Parathyroid adenoma (tissue), 2 donors: ENCODE measurements at regions not wholly inside any gene's neighbourhood (a gene's known extent, or its start where the extent isn't known, plus 50 kb on each side); places are given as distances from the start of the nearest gene placed in this dataset.

Source experiments
- H2AFZ ChIP-seq: fragments of 300-600 bp; sonication (generic); one replicate; pipeline ENCODE4 v1.7.0; 2017; ENCODE audit warnings: antibody characterized with exemption, mild to moderate bottlenecking
- H3K27ac ChIP-seq: fragments of 300-600 bp; sonication (generic); one replicate; pipeline ENCODE4 v1.7.0; 2017
- H3K27me3 ChIP-seq: fragments of 300-600 bp; sonication (generic); one replicate; pipeline ENCODE4 v1.7.0; 2017; ENCODE audit warnings: low read length; ENCODE audit not compliant: control insufficient read depth, insufficient read depth
- H3K36me3 ChIP-seq: fragments of 300-600 bp; sonication (generic); one replicate; pipeline ENCODE4 v1.7.0; 2017; ENCODE audit warnings: low read length; ENCODE audit not compliant: control insufficient read depth, insufficient read depth
- H3K4me1 ChIP-seq: fragments of 300-600 bp; sonication (generic); one replicate; pipeline ENCODE4 v1.7.0; 2017; ENCODE audit warnings: control low read depth
- H3K4me2 ChIP-seq: fragments of 300-600 bp; sonication (generic); one replicate; pipeline ENCODE4 v1.7.0; 2017; ENCODE audit warnings: low read length
- H3K4me3 ChIP-seq: fragments of 300-600 bp; sonication (generic); one replicate; pipeline ENCODE4 v1.7.0; 2017; ENCODE audit warnings: low read depth, low read length
- H3K79me2 ChIP-seq: fragments of 300-600 bp; sonication (generic); one replicate; pipeline ENCODE4 v1.7.0; 2017; ENCODE audit warnings: control low read depth
- H3K9ac ChIP-seq: fragments of 300-600 bp; sonication (generic); one replicate; pipeline ENCODE4 v1.7.0; 2017; ENCODE audit warnings: mild to moderate bottlenecking
- H3K9me3 ChIP-seq: fragments of 300-600 bp; sonication (generic); one replicate; pipeline ENCODE4 v1.7.0; 2017; ENCODE audit warnings: low read length; ENCODE audit not compliant: control insufficient read depth
- TF ChIP-seq, protein P1 (sequence below): fragments of 300-600 bp; sonication (generic); IDR thresholded peaks from one replicate; pipeline ENCODE4 v1.7.0; 2017; ENCODE audit warnings: antibody characterized with exemption, mild to moderate bottlenecking
- donor health status: primary hyperparathyroidism.

GRCh38 chr22:49028111-49028510 is 799.6 kb downstream of the BRD1 start:
- TF ChIP-seq, protein P1, sequence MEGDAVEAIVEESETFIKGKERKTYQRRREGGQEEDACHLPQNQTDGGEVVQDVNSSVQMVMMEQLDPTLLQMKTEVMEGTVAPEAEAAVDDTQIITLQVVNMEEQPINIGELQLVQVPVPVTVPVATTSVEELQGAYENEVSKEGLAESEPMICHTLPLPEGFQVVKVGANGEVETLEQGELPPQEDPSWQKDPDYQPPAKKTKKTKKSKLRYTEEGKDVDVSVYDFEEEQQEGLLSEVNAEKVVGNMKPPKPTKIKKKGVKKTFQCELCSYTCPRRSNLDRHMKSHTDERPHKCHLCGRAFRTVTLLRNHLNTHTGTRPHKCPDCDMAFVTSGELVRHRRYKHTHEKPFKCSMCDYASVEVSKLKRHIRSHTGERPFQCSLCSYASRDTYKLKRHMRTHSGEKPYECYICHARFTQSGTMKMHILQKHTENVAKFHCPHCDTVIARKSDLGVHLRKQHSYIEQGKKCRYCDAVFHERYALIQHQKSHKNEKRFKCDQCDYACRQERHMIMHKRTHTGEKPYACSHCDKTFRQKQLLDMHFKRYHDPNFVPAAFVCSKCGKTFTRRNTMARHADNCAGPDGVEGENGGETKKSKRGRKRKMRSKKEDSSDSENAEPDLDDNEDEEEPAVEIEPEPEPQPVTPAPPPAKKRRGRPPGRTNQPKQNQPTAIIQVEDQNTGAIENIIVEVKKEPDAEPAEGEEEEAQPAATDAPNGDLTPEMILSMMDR: no peak
- H3K27me3 ChIP-seq: no peaks in the 10 kb centered on the region
- H3K4me3 ChIP-seq: no peak overlapping the region
- no peaks in the 10 kb centered on the region for H3K4me1 ChIP-seq
- no peaks in the 10 kb centered on the region for H3K36me3 ChIP-seq
- H3K79me2 ChIP-seq: no peaks in the 10 kb centered on the region
- H2AFZ ChIP-seq: no peak overlapping the region
- H3K9me3 ChIP-seq: no peaks in the 10 kb centered on the region
- H3K4me2 ChIP-seq: no peak overlapping the region
- no peak overlapping the region for H3K27ac ChIP-seq
- H3K9ac ChIP-seq: no peak overlapping the region

GRCh38 chr22:49027368-49027670 is 800.4 kb downstream of the BRD1 start:
- Histone ChIP-seq H3K27me3 (no peaks in the 10 kb centered on the region), H3K4me1 (no peaks in the 10 kb centered on the region), H2AFZ (no peak overlapping the region), H3K4me3 (no peak overlapping the region), H3K4me2 (no peak overlapping the region), H3K27ac (no peak overlapping the region), H3K9ac (no peak overlapping the region), H3K79me2 (no peaks in the 10 kb centered on the region), H3K9me3 (no peaks in the 10 kb centered on the region), H3K36me3 (no peaks in the 10 kb centered on the region)
- TF ChIP-seq, protein P1: no peak

GRCh38 chr22:49026494-49027367 is 800.9 kb downstream of the BRD1 start:
- Histone ChIP-seq H3K9ac (no peak overlapping the region), H3K4me1 (no peaks in the 10 kb centered on the region), H3K79me2 (no peaks in the 10 kb centered on the region), H3K36me3 (no peaks in the 10 kb centered on the region), H3K27ac (no peak overlapping the region), H3K9me3 (no peaks in the 10 kb centered on the region), H2AFZ (no peak overlapping the region), H3K27me3 (no peaks in the 10 kb centered on the region), H3K4me2 (no peak overlapping the region), H3K4me3 (no peak overlapping the region)
- TF ChIP-seq, protein P1: no peak

GRCh38 chr22:49025791-49026493 is 801.7 kb downstream of the BRD1 start:
- H3K79me2 ChIP-seq: no peaks in the 10 kb centered on the region
- no peaks in the 10 kb centered on the region for H3K4me1 ChIP-seq
- H3K9ac ChIP-seq: no peak overlapping the region
- no peaks in the 10 kb centered on the region for H3K27me3 ChIP-seq
- no peak overlapping the region for H3K4me3 ChIP-seq
- H3K9me3 ChIP-seq: no peaks in the 10 kb centered on the region
- no peak overlapping the region for H2AFZ ChIP-seq
- H3K36me3 ChIP-seq: no peaks in the 10 kb centered on the region
- no peak overlapping the region for H3K27ac ChIP-seq
- TF ChIP-seq, protein P1: no peak
- H3K4me2 ChIP-seq: no peak overlapping the region
